ENCODE measurements at regions not wholly inside any gene's neighbourhood (a gene's known extent, or its start where the extent isn't known, plus 50 kb on each side); places are given as distances from the start of the nearest gene placed in this dataset.

GRCh38 chr20:63145156-63145555 is 70.8 kb downstream of the YTHDF1 start:
- Mint-ChIP-seq H3K27ac (ENCODE audit: low read depth, unreplicated experiment) (no peak overlapping the region), H3K27me3 (ENCODE audit: insufficient read depth, unreplicated experiment) (peaks cover 71% of the 10 kb centered on the region), H3K9me3 (ENCODE audit: unreplicated experiment) (peaks cover 26% of the 10 kb centered on the region), H3K36me3 (ENCODE audit: insufficient read depth, unreplicated experiment) (no peaks in the 10 kb centered on the region), H3K4me1 (ENCODE audit: insufficient read depth, unreplicated experiment) (no peaks in the 10 kb centered on the region), H3K4me3 (ENCODE audit: unreplicated experiment) (no peak overlapping the region)
- DNase-seq (ENCODE audit: unreplicated experiment) = no peak
- TF ChIP-seq CTCF (IDR thresholded peaks at IDR 0.05; ENCODE audit: unreplicated experiment) = no peak
- ChIA-PET POLR2A (no interaction called here), CTCF (interaction anchor here (0.6 to 0.9 kb wide), 2 partner anchors 66 to 79 kb away, joined by 3 read pairs; no protein-coding TSS in a partner anchor)
- intact Hi-C loops (cut with micrococcal nuclease) = no loop called here
- BruUV-seq (replicated peaks) = no TSS peak

GRCh38 chr20:63142933-63143332 is 73.0 kb downstream of the YTHDF1 start:
- BruUV-seq (replicated peaks) = no TSS peak
- ChIA-PET POLR2A (no interaction called here), CTCF (interaction anchor here (0.6 kb wide), 1 partner anchor 171 kb away, joined by 4 read pairs; no protein-coding TSS in a partner anchor)
- peaks cover 10% of the 10 kb centered on the region for H3K4me1 Mint-ChIP-seq (ENCODE audit: insufficient read depth, unreplicated experiment)
- H3K36me3 Mint-ChIP-seq (ENCODE audit: insufficient read depth, unreplicated experiment) = no peaks in the 10 kb centered on the region
- H3K9me3 Mint-ChIP-seq (ENCODE audit: unreplicated experiment) = peaks cover 12% of the 10 kb centered on the region
- no peak overlapping the region for H3K27ac Mint-ChIP-seq (ENCODE audit: low read depth, unreplicated experiment)
- no peak overlapping the region for H3K4me3 Mint-ChIP-seq (ENCODE audit: unreplicated experiment)
- no peak for DNase-seq (ENCODE audit: unreplicated experiment)
- TF ChIP-seq CTCF (IDR thresholded peaks at IDR 0.05; ENCODE audit: unreplicated experiment) = no peak
- H3K27me3 Mint-ChIP-seq (ENCODE audit: insufficient read depth, unreplicated experiment) = peaks cover 59% of the 10 kb centered on the region
- intact Hi-C loops (cut with micrococcal nuclease) = no loop called here

- no peak for TF ChIP-seq CTCF (IDR thresholded peaks at IDR 0.05; ENCODE audit: unreplicated experiment)
- intact Hi-C loops (cut with micrococcal nuclease) = no loop called here
- BruUV-seq (replicated peaks) = no TSS peak
- peaks cover 10% of the 10 kb centered on the region for H3K4me1 Mint-ChIP-seq (ENCODE audit: insufficient read depth, unreplicated experiment)
- POLR2A ChIA-PET = no interaction called here
- H3K9me3 Mint-ChIP-seq (ENCODE audit: unreplicated experiment) = peaks cover 3% of the 10 kb centered on the region
- no peaks in the 10 kb centered on the region for H3K36me3 Mint-ChIP-seq (ENCODE audit: insufficient read depth, unreplicated experiment)
- H3K27ac Mint-ChIP-seq (ENCODE audit: low read depth, unreplicated experiment) = no peak overlapping the region
- H3K27me3 Mint-ChIP-seq (ENCODE audit: insufficient read depth, unreplicated experiment) = peaks cover 64% of the 10 kb centered on the region
- DNase-seq (ENCODE audit: unreplicated experiment) = no peak
- H3K4me3 Mint-ChIP-seq (ENCODE audit: unreplicated experiment) = no peak overlapping the region
- CTCF ChIA-PET = no interaction called here
These were observed 74.4 kb downstream of the YTHDF1 start for GRCh38 chr20:63141531-63141930.

- H3K4me1 Mint-ChIP-seq (ENCODE audit: insufficient read depth, unreplicated experiment) = peaks cover 10% of the 10 kb centered on the region
- intact Hi-C loops (cut with micrococcal nuclease) = no loop called here
- no TSS peak for BruUV-seq (replicated peaks)
- peaks cover 61% of the 10 kb centered on the region for H3K27me3 Mint-ChIP-seq (ENCODE audit: insufficient read depth, unreplicated experiment)
- no peak for DNase-seq (ENCODE audit: unreplicated experiment)
- no peak overlapping the region for H3K27ac Mint-ChIP-seq (ENCODE audit: low read depth, unreplicated experiment)
- no peak overlapping the region for H3K4me3 Mint-ChIP-seq (ENCODE audit: unreplicated experiment)
- TF ChIP-seq CTCF (IDR thresholded peaks at IDR 0.05; ENCODE audit: unreplicated experiment) = no peak
- H3K9me3 Mint-ChIP-seq (ENCODE audit: unreplicated experiment) = no peaks in the 10 kb centered on the region
- CTCF ChIA-PET = no interaction called here
- POLR2A ChIA-PET = no interaction called here
- no peaks in the 10 kb centered on the region for H3K36me3 Mint-ChIP-seq (ENCODE audit: insufficient read depth, unreplicated experiment)
These were observed 75.2 kb downstream of the YTHDF1 start for GRCh38 chr20:63140514-63141433.
